Neural progenitor cell (in vitro differentiated cells): ENCODE measurements at regions not wholly inside any gene's neighbourhood (a gene's known extent, or its start where the extent isn't known, plus 50 kb on each side); places are given as distances from the start of the nearest gene placed in this dataset.

Source experiments
- DNase-seq: peaks from one replicate; pipeline ENCODE4 v3.0.0-alpha.2; 2016; ENCODE audit warnings: low spot score
- H2AFZ ChIP-seq: fragments of 200-600 bp; sonication (generic); replicated peaks from 2 replicates; pipeline ENCODE4 v1.6.1; 2016; ENCODE audit warnings: antibody characterized with exemption
- H3F3A ChIP-seq: fragments of 200-600 bp; sonication (generic); 2 replicates; pipeline ENCODE4 v1.6.1; 2016; ENCODE audit warnings: antibody characterized with exemption, low read depth
- H3K27ac ChIP-seq: fragments of 200-600 bp; sonication (generic); 2 replicates; pipeline ENCODE4 v1.5.1; 2016; ENCODE audit warnings: mild to moderate bottlenecking
- H3K27me3 ChIP-seq: fragments of 200-600 bp; sonication (generic); 2 replicates; pipeline ENCODE4 v1.6.1; 2016; ENCODE audit warnings: mild to moderate bottlenecking, moderate library complexity
- H3K36me3 ChIP-seq: fragments of 200-600 bp; sonication (generic); 2 replicates; pipeline ENCODE4 v1.5.1; 2016
- H3K4me1 ChIP-seq: fragments of 200-600 bp; sonication (generic); 2 replicates; pipeline ENCODE4 v1.6.1; 2016; ENCODE audit warnings: mixed run types
- H3K4me2 ChIP-seq: fragments of 200-600 bp; sonication (generic); 2 replicates; pipeline ENCODE4 v1.6.1; 2016
- H3K4me3 ChIP-seq: fragments of 200-600 bp; sonication (generic); 2 replicates; pipeline ENCODE4 v1.5.1; 2016
- H3K79me2 ChIP-seq: fragments of 200-600 bp; sonication (generic); 2 replicates; pipeline ENCODE4 v1.6.1; 2016; ENCODE audit warnings: low read depth
- H3K9ac ChIP-seq: fragments of 200-600 bp; sonication (generic); 2 replicates; pipeline ENCODE4 v1.6.1; 2016
- H3K9me3 ChIP-seq: fragments of 200-600 bp; sonication (generic); 2 replicates; pipeline ENCODE4 v1.5.1; 2016; ENCODE audit warnings: low read depth
- H4K20me1 ChIP-seq: fragments of 200-600 bp; sonication (generic); 2 replicates; pipeline ENCODE4 v1.6.1; 2016; ENCODE audit warnings: low read depth
- H3K27ac Mint-ChIP-seq: 3 replicates; pipeline ENCODE4 v1.8.0; 2021; ENCODE audit warnings: mixed read lengths
- H3K27me3 Mint-ChIP-seq: 2 replicates; pipeline ENCODE4 v1.8.0; 2022; ENCODE audit warnings: low read depth, mild to moderate bottlenecking, inconsistent platforms, moderate library complexity, mixed read lengths; ENCODE audit not compliant: insufficient read depth
- H3K36me3 Mint-ChIP-seq: 3 replicates; pipeline ENCODE4 v1.8.0; 2021; ENCODE audit warnings: mixed read lengths
- H3K4me1 Mint-ChIP-seq: 3 replicates; pipeline ENCODE4 v1.8.0; 2021; ENCODE audit warnings: mixed read lengths
- H3K4me3 Mint-ChIP-seq: 3 replicates; pipeline ENCODE4 v1.8.0; 2021; ENCODE audit warnings: mild to moderate bottlenecking, moderate library complexity, mixed read lengths
- H3K9me3 Mint-ChIP-seq: 3 replicates; pipeline ENCODE4 v1.8.0; 2020; ENCODE audit warnings: mixed read lengths
- EZH2 ChIP-seq: fragments of 200-600 bp; sonication (generic); IDR thresholded peaks from 2 replicates; pipeline ENCODE4 v1.6.1; 2017; ENCODE audit warnings: antibody characterized with exemption, mild to moderate bottlenecking, moderate library complexity
- EZH2phosphoT487 ChIP-seq: fragments of 200-600 bp; sonication (generic); IDR thresholded peaks from 2 replicates; pipeline ENCODE4 v1.6.1; 2017; ENCODE audit warnings: antibody characterized with exemption
- TF ChIP-seq, protein P1 (sequence below): fragments of 200-600 bp; sonication (generic); IDR thresholded peaks from 2 replicates; pipeline ENCODE4 v1.5.1; 2017; ENCODE audit warnings: antibody characterized with exemption, mild to moderate bottlenecking

DNA sequence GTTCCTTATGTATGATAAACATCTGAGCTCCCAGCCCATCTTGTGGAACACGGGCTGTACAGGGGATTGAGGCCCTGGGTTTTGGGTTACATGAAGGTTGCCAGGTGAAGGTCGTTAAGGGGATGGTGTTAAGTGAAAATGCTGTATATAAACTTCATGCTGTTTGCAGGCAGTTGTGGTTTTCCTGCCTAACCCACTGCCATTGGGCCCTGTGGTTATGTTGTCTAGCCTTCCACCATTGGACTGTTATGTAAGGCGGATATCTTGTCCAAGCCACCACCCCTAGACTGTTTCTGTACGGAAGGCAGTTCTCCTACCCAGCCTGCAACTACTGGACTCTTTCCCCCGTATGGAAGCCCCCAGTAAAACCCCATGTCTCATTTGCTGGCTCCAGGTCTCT lies 246.1 kb downstream of the KIF4B start:
- H3K9ac ChIP-seq, result no peak overlapping the region
- Mint-ChIP-seq H3K4me3 (no peak overlapping the region), H3K36me3 (no peaks in the 10 kb centered on the region), H3K27ac (no peak overlapping the region), H3K27me3 (peaks cover 3% of the 10 kb centered on the region), H3K4me1 (peaks cover 2% of the 10 kb centered on the region), H3K9me3 (no peaks in the 10 kb centered on the region)
- no peak overlapping the region for H3K27ac ChIP-seq
- H3F3A ChIP-seq, result no peaks in the 10 kb centered on the region
- no peaks in the 10 kb centered on the region for H4K20me1 ChIP-seq
- no peak for DNase-seq
- no peak for TF ChIP-seq EZH2
- TF ChIP-seq EZH2phosphoT487, result no peak
- TF ChIP-seq, protein P1, sequence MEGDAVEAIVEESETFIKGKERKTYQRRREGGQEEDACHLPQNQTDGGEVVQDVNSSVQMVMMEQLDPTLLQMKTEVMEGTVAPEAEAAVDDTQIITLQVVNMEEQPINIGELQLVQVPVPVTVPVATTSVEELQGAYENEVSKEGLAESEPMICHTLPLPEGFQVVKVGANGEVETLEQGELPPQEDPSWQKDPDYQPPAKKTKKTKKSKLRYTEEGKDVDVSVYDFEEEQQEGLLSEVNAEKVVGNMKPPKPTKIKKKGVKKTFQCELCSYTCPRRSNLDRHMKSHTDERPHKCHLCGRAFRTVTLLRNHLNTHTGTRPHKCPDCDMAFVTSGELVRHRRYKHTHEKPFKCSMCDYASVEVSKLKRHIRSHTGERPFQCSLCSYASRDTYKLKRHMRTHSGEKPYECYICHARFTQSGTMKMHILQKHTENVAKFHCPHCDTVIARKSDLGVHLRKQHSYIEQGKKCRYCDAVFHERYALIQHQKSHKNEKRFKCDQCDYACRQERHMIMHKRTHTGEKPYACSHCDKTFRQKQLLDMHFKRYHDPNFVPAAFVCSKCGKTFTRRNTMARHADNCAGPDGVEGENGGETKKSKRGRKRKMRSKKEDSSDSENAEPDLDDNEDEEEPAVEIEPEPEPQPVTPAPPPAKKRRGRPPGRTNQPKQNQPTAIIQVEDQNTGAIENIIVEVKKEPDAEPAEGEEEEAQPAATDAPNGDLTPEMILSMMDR, result no peak
- no peaks in the 10 kb centered on the region for H3K36me3 ChIP-seq
- H3K4me3 ChIP-seq, result no peak overlapping the region
- no peaks in the 10 kb centered on the region for H3K27me3 ChIP-seq
- H3K4me1 ChIP-seq, result no peaks in the 10 kb centered on the region
- H3K9me3 ChIP-seq, result no peaks in the 10 kb centered on the region
- no peak overlapping the region for H3K4me2 ChIP-seq
- no peak overlapping the region for H2AFZ ChIP-seq
- H3K79me2 ChIP-seq, result no peaks in the 10 kb centered on the region

DNA sequence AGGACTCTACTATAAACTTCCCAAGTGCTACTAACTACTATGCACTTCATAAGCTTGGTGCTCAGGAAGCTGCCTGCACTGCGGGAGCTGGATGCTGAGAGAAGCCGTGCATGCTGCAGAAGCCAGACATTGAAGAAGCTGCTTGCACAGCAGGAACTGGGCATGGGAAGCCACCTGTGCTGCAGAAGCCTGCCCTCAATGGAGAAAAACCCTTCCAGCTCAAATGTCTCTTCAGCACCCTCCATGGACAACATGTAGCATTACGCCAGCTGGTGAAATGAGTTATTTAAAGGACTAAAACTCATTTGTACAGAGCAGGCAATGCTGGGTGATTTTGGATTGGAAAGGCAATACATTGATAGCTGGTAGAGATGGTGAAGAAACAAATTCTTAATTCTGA lies 247.2 kb downstream of the KIF4B start:
- no peak overlapping the region for H3K4me2 ChIP-seq
- no peaks in the 10 kb centered on the region for H3K9me3 ChIP-seq
- H3K27me3 Mint-ChIP-seq, result peaks cover 3% of the 10 kb centered on the region
- peaks cover 2% of the 10 kb centered on the region for H3K4me1 Mint-ChIP-seq
- peak; percentile 70 for DNase-seq
- TF ChIP-seq EZH2phosphoT487 (no peak), EZH2 (no peak)
- TF ChIP-seq, protein P1, result peak; percentile 56
- H4K20me1 ChIP-seq, result no peaks in the 10 kb centered on the region
- no peak overlapping the region for H3K27ac ChIP-seq
- no peak overlapping the region for H3K4me3 ChIP-seq
- H3K27ac Mint-ChIP-seq, result no peak overlapping the region
- H3K4me3 Mint-ChIP-seq, result no peak overlapping the region
- no peak overlapping the region for H2AFZ ChIP-seq
- no peaks in the 10 kb centered on the region for H3K36me3 ChIP-seq
- no peak overlapping the region for H3K9ac ChIP-seq
- H3K79me2 ChIP-seq, result no peaks in the 10 kb centered on the region
- H3F3A ChIP-seq, result no peaks in the 10 kb centered on the region
- no peaks in the 10 kb centered on the region for H3K9me3 Mint-ChIP-seq
- H3K27me3 ChIP-seq, result no peaks in the 10 kb centered on the region
- H3K4me1 ChIP-seq, result no peaks in the 10 kb centered on the region
- H3K36me3 Mint-ChIP-seq, result no peaks in the 10 kb centered on the region

DNA sequence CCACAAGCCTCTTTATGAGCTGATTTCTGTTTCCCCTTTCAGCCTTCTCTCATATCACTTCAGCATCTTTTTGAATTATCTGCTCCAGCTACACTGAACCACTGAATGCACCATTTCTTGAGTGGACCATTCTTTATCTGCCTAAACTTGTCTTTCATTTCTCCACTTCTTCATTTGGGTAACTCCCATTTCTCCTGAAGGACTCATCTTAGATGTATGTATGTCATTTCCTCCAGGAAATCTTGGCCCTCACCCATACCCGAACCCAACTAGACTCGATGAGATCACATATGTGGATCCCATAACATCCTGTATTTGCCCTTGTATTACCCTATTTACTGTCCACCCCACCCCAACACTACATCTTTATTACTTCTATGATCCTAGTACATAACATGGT lies 249.8 kb downstream of the KIF4B start:
- Mint-ChIP-seq H3K36me3 (no peaks in the 10 kb centered on the region), H3K4me1 (peaks cover 2% of the 10 kb centered on the region), H3K27ac (no peak overlapping the region), H3K27me3 (peaks cover 3% of the 10 kb centered on the region), H3K4me3 (no peak overlapping the region), H3K9me3 (no peaks in the 10 kb centered on the region)
- no peaks in the 10 kb centered on the region for H3K27me3 ChIP-seq
- H3F3A ChIP-seq, result no peaks in the 10 kb centered on the region
- no peaks in the 10 kb centered on the region for H3K36me3 ChIP-seq
- no peak overlapping the region for H3K4me3 ChIP-seq
- no peak overlapping the region for H3K9ac ChIP-seq
- no peak for DNase-seq
- H4K20me1 ChIP-seq, result no peaks in the 10 kb centered on the region
- H3K9me3 ChIP-seq, result no peaks in the 10 kb centered on the region
- no peak overlapping the region for H2AFZ ChIP-seq
- H3K4me2 ChIP-seq, result no peak overlapping the region
- H3K4me1 ChIP-seq, result no peaks in the 10 kb centered on the region
- no peak overlapping the region for H3K27ac ChIP-seq
- no peak for TF ChIP-seq EZH2phosphoT487
- TF ChIP-seq EZH2, result no peak
- TF ChIP-seq, protein P1, result no peak
- no peaks in the 10 kb centered on the region for H3K79me2 ChIP-seq

DNA sequence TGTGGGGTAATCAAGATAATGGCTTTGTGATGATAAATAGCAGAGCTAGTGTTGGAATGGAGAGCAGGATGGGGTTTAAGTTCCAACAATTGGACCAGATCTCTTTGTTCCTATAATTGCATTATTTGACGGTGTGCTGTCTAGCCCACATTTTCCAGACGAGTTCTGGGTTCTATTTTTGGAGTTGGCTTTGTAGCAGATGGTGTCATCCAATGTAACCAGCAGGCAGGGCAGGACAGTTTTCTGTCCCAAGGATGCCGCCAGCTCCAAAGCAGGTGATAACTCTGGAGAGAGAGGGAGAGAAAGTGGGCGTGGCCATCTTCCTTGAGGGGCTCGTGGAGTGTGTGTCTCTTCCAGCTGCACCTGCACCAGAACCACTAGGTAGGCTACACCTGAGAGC lies 251.3 kb downstream of the KIF4B start:
- H2AFZ ChIP-seq, result no peak overlapping the region
- no peaks in the 10 kb centered on the region for H3F3A ChIP-seq
- H3K9me3 ChIP-seq, result no peaks in the 10 kb centered on the region
- H3K27ac Mint-ChIP-seq, result no peak overlapping the region
- no peak overlapping the region for H3K4me2 ChIP-seq
- H3K79me2 ChIP-seq, result no peaks in the 10 kb centered on the region
- H3K27ac ChIP-seq, result no peak overlapping the region
- H3K4me3 Mint-ChIP-seq, result no peak overlapping the region
- H4K20me1 ChIP-seq, result no peaks in the 10 kb centered on the region
- no peaks in the 10 kb centered on the region for H3K9me3 Mint-ChIP-seq
- no peak for DNase-seq
- H3K27me3 Mint-ChIP-seq, result no peaks in the 10 kb centered on the region
- H3K4me1 ChIP-seq, result no peaks in the 10 kb centered on the region
- TF ChIP-seq, protein P1, result no peak
- TF ChIP-seq EZH2phosphoT487, result no peak
- no peak for TF ChIP-seq EZH2
- no peak overlapping the region for H3K4me3 ChIP-seq
- no peaks in the 10 kb centered on the region for H3K36me3 Mint-ChIP-seq
- no peaks in the 10 kb centered on the region for H3K36me3 ChIP-seq
- H3K27me3 ChIP-seq, result no peaks in the 10 kb centered on the region
- H3K4me1 Mint-ChIP-seq, result peaks cover 2% of the 10 kb centered on the region
- H3K9ac ChIP-seq, result no peak overlapping the region
